ENCODE measurements at regions not wholly inside any gene's neighbourhood (a gene's known extent, or its start where the extent isn't known, plus 50 kb on each side); places are given as distances from the start of the nearest gene placed in this dataset.
A peak's percentile ranks its signal among the peaks of the same experiment; 100 is the strongest.
"Not testable (repeated sequence)": the region's sequence is repeated elsewhere in the genome, so short reads cannot be mapped to it uniquely, and the experiment has no call there.

GRCh38 chr6:81120280-81120679 is 632.2 kb downstream of the TENT5A start:
- no peak for DNase-seq (ENCODE audit: low spot score)

- DNase-seq (ENCODE audit: low spot score), result peak; percentile 14
Observed at GRCh38 chr6:81105998-81106397, 646.5 kb downstream of the TENT5A start.

- DNase-seq (ENCODE audit: low spot score), result no peak
Observed at GRCh38 chr6:81098109-81098814, 654.2 kb downstream of the TENT5A start.

GRCh38 chr6:81096464-81096863 is 656.0 kb downstream of the TENT5A start:
- not testable (repeated sequence) for DNase-seq (ENCODE audit: low spot score)

- DNase-seq (ENCODE audit: low spot score), result no peak
Observed at GRCh38 chr6:81093051-81093450, 659.4 kb downstream of the TENT5A start.

DNA sequence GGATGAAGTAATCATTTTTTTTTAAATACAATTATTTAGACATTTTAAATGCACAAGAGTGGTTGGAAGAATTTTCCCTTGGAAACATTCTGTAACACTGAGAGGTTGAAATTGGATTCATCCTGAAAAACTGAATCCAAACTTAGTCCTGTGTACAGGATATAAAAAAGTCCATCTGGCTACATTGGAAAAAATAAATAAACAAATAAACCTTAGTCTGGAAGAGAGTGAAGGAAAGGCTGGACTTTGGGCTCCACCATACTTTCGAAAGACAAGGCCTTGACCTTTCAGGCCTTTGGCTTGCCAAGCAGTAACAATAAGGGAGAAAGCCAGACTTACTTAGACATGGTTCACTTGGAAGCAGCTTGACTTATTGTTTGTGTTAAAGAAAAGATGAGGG is 664.3 kb downstream of the TENT5A start:
- DNase-seq (ENCODE audit: low spot score), result no peak

DNA sequence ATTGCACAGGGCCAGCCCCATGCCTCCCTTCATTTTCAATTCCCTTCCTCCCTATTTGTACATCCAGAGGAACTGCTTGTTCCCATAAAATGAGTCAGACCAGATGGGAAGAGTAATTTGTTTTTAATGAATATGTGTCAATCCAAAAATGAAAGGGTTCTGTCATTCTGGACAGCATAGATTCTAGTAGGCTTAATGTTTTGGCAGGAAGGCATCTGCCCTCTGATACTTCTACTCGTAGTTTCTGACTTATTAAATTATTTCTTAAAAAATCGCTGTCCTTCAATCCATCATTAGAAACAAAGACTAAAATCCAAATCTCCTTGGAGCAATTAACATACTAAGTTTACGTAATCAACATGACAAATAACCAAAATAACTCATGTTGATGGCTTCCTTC is 665.5 kb downstream of the TENT5A start:
- no peak for DNase-seq (ENCODE audit: low spot score)

DNA sequence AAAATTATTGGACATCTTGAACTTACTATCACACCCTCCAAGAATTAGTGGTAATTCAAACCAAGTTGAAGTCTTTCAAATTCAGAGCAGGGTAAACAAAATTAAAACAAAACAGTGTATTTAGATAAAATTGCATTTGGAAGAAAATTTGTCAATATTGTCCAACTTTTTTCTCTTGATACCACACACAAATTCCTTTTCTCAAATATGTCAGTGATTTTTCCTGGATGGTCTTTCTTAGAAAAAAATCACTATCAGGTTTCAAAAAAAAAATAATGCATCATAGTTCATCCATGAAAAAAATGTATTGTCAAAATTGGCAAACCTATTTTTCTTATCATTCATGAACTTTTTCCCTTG is 667.1 kb downstream of the TENT5A start:
- no peak for DNase-seq (ENCODE audit: low spot score)

DNA sequence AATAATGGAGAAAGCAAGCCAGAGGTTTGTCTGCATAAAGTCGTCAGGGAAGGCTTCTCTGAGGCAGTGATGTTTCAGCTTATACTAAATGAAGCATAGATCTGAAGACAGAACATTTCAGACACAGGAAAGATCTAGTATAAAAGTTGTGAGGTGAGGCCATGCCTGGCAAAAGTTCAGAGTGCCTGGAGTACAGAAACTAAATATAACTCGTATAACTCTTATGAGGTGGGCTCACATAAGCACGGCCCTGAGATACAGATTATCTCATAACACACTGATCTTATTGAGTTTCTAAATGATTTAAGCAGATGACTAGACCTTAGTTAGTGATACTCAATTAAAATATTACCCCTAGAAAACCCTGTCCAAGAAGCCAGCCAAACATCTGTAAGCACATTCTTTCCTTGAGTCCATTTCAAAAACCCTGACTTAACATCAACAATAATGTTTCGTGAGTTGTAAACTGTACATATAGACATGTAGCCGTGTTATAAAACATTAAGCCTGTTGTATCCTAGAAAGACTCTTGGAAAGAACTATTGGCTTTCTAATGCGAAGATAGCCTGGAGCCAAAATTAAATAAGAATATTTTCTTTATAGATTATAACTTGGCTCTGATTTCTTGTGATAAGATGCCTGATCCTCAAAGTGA is 667.6 kb downstream of the TENT5A start:
- DNase-seq (ENCODE audit: low spot score), result no peak

DNA sequence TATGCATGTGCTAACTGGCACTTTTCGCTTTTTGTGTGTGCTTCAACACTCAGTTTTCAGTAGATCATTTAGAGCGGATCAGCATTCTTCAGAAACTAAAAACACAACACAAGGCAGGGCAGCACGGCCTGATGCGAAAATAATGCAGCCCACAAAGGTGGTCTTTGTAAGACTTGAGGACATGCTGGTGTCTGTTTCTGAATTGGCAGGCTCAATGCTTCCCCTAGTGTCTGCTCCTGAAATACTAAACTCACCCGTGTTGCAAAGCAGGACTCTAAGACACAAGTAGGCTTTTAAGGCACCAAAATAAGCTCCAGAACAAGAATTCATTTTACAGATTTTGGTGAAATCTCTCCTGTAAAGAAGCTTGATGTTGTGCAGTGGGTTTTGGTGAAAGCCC is 676.5 kb downstream of the TENT5A start:
- no peak for DNase-seq (ENCODE audit: low spot score)

GRCh38 chr6:81073318-81073717 is 679.2 kb downstream of the TENT5A start:
- no peak for DNase-seq (ENCODE audit: low spot score)

- DNase-seq (ENCODE audit: low spot score), result no peak
Observed at GRCh38 chr6:81071121-81071520, 681.4 kb downstream of the TENT5A start.

DNA sequence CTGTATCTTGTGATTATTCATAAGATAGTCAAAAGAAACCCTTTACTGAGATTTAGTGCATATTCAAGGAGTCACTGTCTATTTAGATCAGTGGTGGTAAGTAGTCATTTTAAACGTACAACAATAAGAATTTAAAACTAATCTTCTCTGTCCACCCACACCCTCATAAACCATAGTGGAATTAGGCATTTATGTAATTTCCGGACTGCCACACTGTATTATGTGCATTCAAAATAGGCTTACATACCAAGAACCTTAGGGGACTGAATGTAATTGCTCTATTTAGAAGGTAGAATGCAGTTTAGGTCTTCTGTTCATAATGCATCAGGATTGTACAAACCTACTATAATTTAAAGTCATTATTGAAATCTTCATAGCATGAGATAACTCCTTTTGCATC is 685.4 kb downstream of the TENT5A start:
- no peak for DNase-seq (ENCODE audit: low spot score)

DNA sequence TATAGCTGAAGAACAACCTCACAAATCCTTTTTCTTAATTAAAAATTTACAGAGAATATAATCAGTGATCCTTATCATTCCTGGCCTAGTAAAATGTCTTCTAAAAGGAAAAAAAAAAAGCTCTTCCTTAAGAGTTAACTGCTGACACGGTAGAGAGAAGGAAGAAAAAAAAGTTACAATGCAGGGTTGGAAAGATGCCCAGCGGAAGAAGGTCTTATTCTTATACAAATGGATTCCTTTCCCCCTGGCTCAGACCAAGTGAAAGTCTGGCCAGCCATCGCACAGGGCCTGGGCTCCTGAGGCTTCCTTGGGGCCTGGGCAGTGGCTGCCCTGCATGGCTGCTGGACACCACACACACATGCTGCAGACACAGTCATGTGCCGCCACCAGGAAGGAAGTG is 688.6 kb downstream of the TENT5A start:
- DNase-seq (ENCODE audit: low spot score), result no peak

GRCh38 chr6:81054036-81054435 is 698.4 kb downstream of the TENT5A start:
- no peak for DNase-seq (ENCODE audit: low spot score)

DNA sequence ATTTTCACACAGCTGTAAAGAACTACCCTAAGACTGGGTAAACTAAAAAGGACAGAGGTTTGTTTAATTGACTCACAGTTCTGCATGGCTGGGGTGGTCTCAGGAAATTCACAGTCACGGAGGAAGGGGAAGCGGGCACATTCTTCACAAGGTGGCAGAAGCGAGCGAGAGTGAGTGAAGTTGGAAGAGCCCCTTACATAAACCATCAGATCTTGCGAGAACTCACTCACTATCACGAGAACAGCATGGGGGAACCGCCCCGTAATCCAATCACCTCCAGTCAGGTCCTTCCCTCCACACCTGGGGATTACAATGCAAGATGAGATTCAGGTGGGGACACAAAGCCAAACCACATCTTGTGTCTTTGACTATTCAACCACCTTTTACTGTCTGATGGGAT is 700.5 kb downstream of the TENT5A start:
- no peak for DNase-seq (ENCODE audit: low spot score)

GRCh38 chr6:81049425-81050042 is 702.9 kb downstream of the TENT5A start:
- no peak for DNase-seq (ENCODE audit: low spot score)

GRCh38 chr6:81031416-81031815 is 721.1 kb downstream of the TENT5A start:
- peak; percentile 11 for DNase-seq (ENCODE audit: low spot score)

- no peak for DNase-seq (ENCODE audit: low spot score)
Observed at GRCh38 chr6:81026041-81026553, 726.4 kb downstream of the TENT5A start.

DNA sequence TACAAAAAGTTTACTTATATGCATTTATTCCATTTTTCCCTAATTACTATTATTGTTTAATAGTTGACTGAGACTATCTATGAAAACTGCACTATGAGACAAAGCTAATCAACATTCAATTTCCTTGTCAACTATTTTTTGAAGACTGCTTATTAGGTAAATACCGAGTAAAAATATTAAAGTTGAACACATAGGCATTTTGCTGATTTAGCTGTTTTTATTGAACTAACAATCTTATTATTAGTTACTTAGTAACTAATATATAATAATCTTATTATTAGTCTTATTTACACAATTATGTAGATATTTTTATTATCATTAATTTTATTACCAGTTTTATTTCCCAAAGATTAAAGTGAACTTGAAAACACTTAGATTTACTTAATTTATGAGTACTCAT is 728.8 kb downstream of the TENT5A start:
- DNase-seq (ENCODE audit: low spot score), result no peak

- no peak for DNase-seq (ENCODE audit: low spot score)
Observed at GRCh38 chr6:81023007-81023582, 729.4 kb downstream of the TENT5A start.

DNA sequence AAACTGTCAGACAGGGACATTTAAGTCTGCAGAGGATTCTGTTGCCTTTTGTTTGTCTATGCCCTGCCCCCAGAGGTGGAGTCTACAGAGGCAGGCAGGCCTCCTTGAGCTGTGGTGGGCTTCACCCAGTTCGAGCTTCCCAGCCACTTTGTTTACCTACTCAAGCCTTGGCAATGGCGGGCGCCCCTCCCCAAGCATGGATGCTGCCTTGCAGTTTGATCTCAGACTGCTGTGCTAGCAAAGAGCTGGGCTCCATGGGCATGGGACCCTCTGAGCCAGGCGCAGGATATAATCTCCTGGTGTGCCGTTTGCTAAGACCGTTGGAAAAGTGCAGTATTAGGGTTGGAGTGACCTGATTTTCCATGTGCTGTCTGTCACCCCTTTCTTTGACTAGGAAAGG is 734.9 kb downstream of the TENT5A start:
- not testable (repeated sequence) for DNase-seq (ENCODE audit: low spot score)

DNA sequence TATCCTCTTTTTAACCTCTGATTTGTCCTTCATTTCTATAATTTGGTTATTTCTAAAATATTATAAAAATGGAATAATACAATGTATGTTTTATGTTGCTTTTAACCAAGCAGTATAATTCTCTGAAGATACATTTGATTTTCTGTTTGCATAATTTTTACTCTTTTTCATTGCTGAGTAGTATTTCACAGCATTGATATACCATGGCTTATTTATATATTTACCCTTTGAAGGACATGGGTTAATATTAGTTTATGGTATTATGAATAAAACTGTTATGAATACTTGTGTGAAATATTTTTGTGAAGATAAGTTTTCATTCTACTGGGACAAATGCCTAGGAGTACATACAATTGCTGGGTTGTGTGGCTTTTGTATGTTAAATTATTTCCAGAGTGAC is 748.6 kb downstream of the TENT5A start:
- no peak for DNase-seq (ENCODE audit: low spot score)

All from AG20443 (cell line).